ENCODE measurements at regions not wholly inside any gene's neighbourhood (a gene's known extent, or its start where the extent isn't known, plus 50 kb on each side); places are given as distances from the start of the nearest gene placed in this dataset.
"Not testable (repeated sequence)": the region's sequence is repeated elsewhere in the genome, so short reads cannot be mapped to it uniquely, and the experiment has no call there.

DNA sequence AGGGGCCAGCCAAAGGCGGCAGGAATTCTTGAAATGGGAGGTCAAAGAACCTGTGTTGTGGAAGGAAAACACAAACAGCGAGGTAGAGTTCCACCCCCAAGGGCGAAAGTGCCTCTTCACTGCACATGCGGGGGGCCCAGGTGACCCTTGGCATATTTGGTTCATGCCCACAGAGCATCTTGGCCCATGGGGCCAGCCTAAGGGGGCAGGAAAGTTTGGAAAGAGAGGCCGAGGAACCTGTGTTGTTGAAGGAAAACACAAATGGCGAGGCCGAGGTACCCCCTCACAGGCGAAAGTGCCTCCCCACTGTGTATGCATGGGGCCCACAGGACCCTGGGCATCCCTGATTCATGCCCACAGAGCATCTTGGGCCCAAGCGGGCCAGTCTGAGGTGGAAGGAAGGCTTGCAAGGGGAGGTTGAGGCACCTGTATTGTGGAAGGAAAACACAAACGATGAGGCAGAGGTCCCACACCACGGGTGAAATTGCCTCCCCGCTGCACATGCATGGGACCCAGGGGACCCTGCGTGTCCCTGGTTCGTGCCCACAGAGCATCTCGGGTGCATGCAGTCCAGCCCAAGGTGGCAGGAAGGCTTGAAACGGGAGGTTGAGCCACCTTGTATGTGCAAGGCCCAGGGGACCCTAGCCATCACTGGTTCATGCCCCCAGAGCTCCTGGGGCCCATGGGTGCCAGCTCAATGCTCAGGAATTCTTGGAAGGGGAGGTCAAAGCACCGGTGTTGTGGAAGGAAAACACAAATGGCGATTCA lies 384.1 kb downstream of the ALG10 start (continued):
- TF ChIP-seq, protein P1, sequence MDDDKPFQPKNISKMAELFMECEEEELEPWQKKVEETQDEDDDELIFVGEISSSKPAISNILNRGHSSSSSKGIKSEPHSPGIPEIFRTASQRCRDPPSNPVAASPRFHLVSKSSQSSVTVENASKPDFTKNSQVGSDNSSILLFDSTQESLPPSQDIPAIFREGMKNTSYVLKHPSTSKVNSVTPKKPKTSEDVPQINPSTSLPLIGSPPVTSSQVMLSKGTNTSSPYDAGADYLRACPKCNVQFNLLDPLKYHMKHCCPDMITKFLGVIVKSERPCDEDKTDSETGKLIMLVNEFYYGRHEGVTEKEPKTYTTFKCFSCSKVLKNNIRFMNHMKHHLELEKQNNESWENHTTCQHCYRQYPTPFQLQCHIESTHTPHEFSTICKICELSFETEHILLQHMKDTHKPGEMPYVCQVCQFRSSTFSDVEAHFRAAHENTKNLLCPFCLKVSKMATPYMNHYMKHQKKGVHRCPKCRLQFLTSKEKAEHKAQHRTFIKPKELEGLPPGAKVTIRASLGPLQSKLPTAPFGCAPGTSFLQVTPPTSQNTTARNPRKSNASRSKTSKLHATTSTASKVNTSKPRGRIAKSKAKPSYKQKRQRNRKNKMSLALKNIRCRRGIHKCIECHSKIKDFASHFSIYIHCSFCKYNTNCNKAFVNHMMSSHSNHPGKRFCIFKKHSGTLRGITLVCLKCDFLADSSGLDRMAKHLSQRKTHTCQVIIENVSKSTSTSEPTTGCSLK (tag by site-specific recombination; IDR thresholded peaks at IDR 0.05) = no peak

DNA sequence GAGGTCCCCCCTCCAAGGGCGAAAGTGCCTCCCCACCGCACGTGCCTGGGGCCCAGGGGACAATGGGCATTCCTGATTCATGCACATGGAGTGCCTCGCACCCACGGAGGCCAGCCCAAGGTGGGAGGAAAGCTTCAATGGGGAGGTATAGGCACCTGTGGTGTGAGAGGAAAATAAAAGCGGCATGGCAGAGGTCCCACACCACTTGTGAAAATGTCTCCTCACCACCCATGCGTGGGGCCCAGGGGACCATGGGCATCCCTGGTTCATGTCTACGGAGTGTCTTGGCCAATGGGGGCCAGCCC lies 384.7 kb downstream of the ALG10 start:
- no peak overlapping the region for H3K4me3 ChIP-seq (ENCODE audit: low read depth, low read length)
- no peak overlapping the region for H3K27ac ChIP-seq (ENCODE audit: extremely low read depth, low read depth, low read length)
- H3K9me3 ChIP-seq (ENCODE audit: control insufficient read depth, insufficient read depth, low read depth, low read length) = no peaks in the 10 kb centered on the region
- TF ChIP-seq ZFHX2 (tag by site-specific recombination; conservative IDR thresholded peaks at IDR 0.05) = no peak
- no peak for TF ChIP-seq ZNF302 (tag by site-specific recombination; IDR thresholded peaks at IDR 0.05; ENCODE audit: low read depth)
- TF ChIP-seq OSR2 (tag by site-specific recombination; IDR thresholded peaks at IDR 0.05) = no peak
- TF ChIP-seq SP3 (tag by site-specific recombination; IDR thresholded peaks at IDR 0.05) = no peak
- ChIA-PET POLR2A (no interaction called here), CTCF (interaction anchor here (0.6 kb wide), 1 partner anchor 122 kb away, joined by 3 read pairs; no protein-coding TSS in a partner anchor)
- H3K4me1 ChIP-seq (ENCODE audit: control insufficient read depth, insufficient read depth, low read length) = no peaks in the 10 kb centered on the region
- H3K36me3 ChIP-seq (ENCODE audit: control insufficient read depth in 2 of 2, insufficient read depth in 1 of 2, low read length in 2 of 2) = no peaks in the 10 kb centered on the region

DNA sequence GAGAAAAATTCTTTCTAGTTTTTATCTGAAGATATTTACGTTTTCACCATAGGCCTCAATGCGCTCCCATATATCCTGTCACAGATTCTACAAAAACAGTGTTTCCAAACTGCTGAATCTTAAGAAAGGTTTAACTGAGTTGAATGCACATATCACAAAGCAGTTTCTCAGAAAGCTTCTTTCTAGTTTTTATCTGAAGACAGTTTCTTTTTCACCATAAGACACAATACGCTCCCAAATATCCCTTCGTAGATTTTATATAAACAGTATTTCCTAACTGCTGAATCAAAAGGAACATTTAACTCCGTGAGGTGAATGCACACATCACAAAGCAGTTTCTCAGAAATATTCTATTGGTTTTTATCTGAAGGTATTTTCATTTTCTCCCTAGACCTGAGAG lies 385.5 kb downstream of the ALG10 start:
- TF ChIP-seq, protein P2, sequence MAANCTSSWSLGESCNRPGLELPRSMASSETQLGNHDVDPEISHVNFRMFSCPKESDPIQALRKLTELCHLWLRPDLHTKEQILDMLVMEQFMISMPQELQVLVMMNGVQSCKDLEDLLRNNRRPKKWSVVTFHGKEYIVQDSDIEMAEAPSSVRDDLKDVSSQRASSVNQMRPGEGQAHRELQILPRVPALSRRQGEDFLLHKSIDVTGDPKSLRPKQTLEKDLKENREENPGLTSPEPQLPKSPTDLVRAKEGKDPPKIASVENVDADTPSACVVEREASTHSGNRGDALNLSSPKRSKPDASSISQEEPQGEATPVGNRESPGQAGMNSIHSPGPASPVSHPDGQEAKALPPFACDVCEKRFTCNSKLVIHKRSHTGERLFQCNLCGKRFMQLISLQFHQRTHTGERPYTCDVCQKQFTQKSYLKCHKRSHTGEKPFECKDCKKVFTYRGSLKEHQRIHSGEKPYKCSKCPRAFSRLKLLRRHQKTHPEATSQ (tag by site-specific recombination; IDR thresholded peaks at IDR 0.05) = no peak
- TF ChIP-seq SETDB1 (IDR thresholded peaks at IDR 0.05; ENCODE audit: insufficient read length, low read length) = peak; percentile 81
- peak; percentile 89 for TF ChIP-seq ZNF791 (tag by site-specific recombination; IDR thresholded peaks at IDR 0.05)
- no peaks in the 10 kb centered on the region for H3K36me3 ChIP-seq (ENCODE audit: control insufficient read depth in 2 of 2, insufficient read depth in 1 of 2, low read length in 2 of 2)
- no peak overlapping the region for H3K4me3 ChIP-seq (ENCODE audit: low read depth, low read length)
- ChIA-PET CTCF (no interaction called here), POLR2A (no interaction called here)
- H3K27ac ChIP-seq (ENCODE audit: extremely low read depth, low read depth, low read length) = no peak overlapping the region
- no peaks in the 10 kb centered on the region for H3K9me3 ChIP-seq (ENCODE audit: control insufficient read depth, insufficient read depth, low read depth, low read length)
- H3K4me1 ChIP-seq (ENCODE audit: control insufficient read depth, insufficient read depth, low read length) = no peaks in the 10 kb centered on the region

DNA sequence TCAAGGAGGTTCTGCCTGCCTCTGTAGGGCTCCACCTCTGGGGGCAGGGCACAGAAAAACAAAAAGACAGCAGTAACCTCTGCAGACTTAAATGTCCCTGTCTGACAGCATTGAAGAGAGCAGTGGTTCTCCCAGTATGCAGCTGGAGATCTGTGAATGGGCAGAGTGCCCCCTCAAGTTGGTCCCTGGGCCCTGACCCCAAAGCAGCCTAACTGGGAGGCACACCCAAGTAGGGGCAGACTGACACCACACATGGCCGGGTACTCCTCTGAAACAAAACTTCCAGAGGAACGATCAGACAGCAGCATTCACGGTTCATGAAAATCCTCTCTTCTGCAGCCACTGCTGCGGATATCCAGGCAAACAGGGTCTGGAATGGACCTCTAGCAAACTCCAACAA lies 409.2 kb downstream of the ALG10 start:
- H3K4me1 ChIP-seq (ENCODE audit: control insufficient read depth, insufficient read depth, low read length); POLR2A ChIA-PET; H3K36me3 ChIP-seq (ENCODE audit: control insufficient read depth in 2 of 2, insufficient read depth in 1 of 2, low read length in 2 of 2); H3K4me3 ChIP-seq (ENCODE audit: low read depth, low read length); H3K9me3 ChIP-seq (ENCODE audit: control insufficient read depth, insufficient read depth, low read depth, low read length); CTCF ChIA-PET; H3K27ac ChIP-seq (ENCODE audit: extremely low read depth, low read depth, low read length): not testable (repeated sequence)
